Stomach (tissue), 4 donors: ENCODE measurements at regions not wholly inside any gene's neighbourhood (a gene's known extent, or its start where the extent isn't known, plus 50 kb on each side); places are given as distances from the start of the nearest gene placed in this dataset.

Experiments
- CTCF ChIP-seq, 7 experiments: fragments of 450-650 bp in 4 of 7; fragments of 200-600 bp in 3 of 7; sonication (generic) in 3 of 7; IDR thresholded peaks; one replicate each; pipeline ENCODE4 v1.5.1; 2016 to 2019; ENCODE audit warnings: antibody characterized with exemption in 7 of 7, control low read depth in 2 of 7, mild to moderate bottlenecking in 1 of 7
- EP300 ChIP-seq: sonication (generic); formaldehyde crosslinking; IDR thresholded peaks from one replicate; pipeline ENCODE4 v1.6.1; 2017; ENCODE audit warnings: antibody characterized with exemption
- POLR2A ChIP-seq, 4 donors: fragments of 450-650 bp; IDR thresholded peaks; one replicate each; pipeline ENCODE4 v1.6.1; 2016; ENCODE audit warnings: antibody characterized with exemption in 4 of 4, control low read depth in 2 of 4, mild to moderate bottlenecking in 1 of 4, moderate library complexity in 1 of 4
- POLR2AphosphoS5 ChIP-seq, 3 donors: sonication (generic); formaldehyde crosslinking; IDR thresholded peaks; one replicate each; pipeline ENCODE4 v1.6.1; 2016; ENCODE audit warnings: antibody characterized with exemption in 3 of 3

GRCh38 chr14:27863166-27863565, 903.4 kb upstream of the FOXG1 start:
- TF ChIP-seq CTCF (IDR thresholded peaks at IDR 0.05) (no peak), POLR2A (IDR thresholded peaks at IDR 0.05) (no peak), EP300 (no peak), POLR2AphosphoS5 (IDR thresholded peaks at IDR 0.05) (no peak)
